SK-N-SH treated with all-trans-retinoic acid at 6 μM for 48 hours (cell line): ENCODE measurements at regions not wholly inside any gene's neighbourhood (a gene's known extent, or its start where the extent isn't known, plus 50 kb on each side); places are given as distances from the start of the nearest gene placed in this dataset.
"Not testable (repeated sequence)": the region's sequence is repeated elsewhere in the genome, so short reads cannot be mapped to it uniquely, and the experiment has no call there.

ENCODE experiments used
- CREB5 ChIP-seq: fragments of 250-450 bp; sonication (Bioruptor Pico); IDR thresholded peaks from 2 replicates; pipeline ENCODE4 v1.5.1; 2020; ENCODE audit warnings: low read depth, mild to moderate bottlenecking, moderate library complexity
- GLIS3 ChIP-seq: fragments of 250-450 bp; sonication (Bioruptor Pico); IDR thresholded peaks from 2 replicates; pipeline ENCODE4 v1.5.0; 2020; ENCODE audit warnings: mild to moderate bottlenecking, moderate library complexity
- TCF4 ChIP-seq: fragments of 250-450 bp; sonication (Bioruptor Pico); IDR thresholded peaks from 2 replicates; pipeline ENCODE4 v1.8.0; 2021; ENCODE audit warnings: mild to moderate bottlenecking, moderate library complexity, borderline replicate concordance
- ZFP3 ChIP-seq: fragments of 250-450 bp; sonication (Bioruptor Pico); IDR thresholded peaks from 2 replicates; pipeline ENCODE4 v1.5.0; 2020; ENCODE audit warnings: mild to moderate bottlenecking, moderate library complexity
- ZFP30 ChIP-seq: fragments of 450-650 bp; formaldehyde crosslinking; IDR thresholded peaks from 2 replicates; pipeline ENCODE4 v1.5.0; 2022; ENCODE audit warnings: mild to moderate bottlenecking, moderate library complexity
- TF ChIP-seq, protein P1 (sequence below): fragments of 250-450 bp; sonication (Bioruptor Pico); IDR thresholded peaks from 2 replicates; pipeline ENCODE4 v1.5.1; 2021; ENCODE audit warnings: mild to moderate bottlenecking, moderate library complexity

DNA sequence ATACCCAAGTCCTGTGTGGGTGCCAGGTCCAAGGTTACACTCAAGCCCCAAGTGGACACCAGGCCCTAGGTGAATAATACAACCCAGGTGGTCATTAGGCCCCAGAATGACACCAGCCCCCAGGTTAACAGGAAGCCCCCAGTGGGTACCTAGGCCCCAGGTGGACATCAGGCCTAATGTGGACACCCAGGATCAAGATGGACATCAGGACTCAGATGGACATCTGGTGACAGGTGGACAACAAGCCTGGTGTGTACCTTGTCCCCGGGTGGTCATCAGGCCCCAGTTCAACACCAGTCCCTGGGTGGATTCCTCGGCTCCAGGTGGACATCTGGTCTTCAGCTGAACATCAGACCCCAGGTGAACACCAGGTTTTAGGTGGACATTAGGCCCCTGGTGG lies 1485.4 kb upstream of the TPTE start:
- TF ChIP-seq, protein P1, sequence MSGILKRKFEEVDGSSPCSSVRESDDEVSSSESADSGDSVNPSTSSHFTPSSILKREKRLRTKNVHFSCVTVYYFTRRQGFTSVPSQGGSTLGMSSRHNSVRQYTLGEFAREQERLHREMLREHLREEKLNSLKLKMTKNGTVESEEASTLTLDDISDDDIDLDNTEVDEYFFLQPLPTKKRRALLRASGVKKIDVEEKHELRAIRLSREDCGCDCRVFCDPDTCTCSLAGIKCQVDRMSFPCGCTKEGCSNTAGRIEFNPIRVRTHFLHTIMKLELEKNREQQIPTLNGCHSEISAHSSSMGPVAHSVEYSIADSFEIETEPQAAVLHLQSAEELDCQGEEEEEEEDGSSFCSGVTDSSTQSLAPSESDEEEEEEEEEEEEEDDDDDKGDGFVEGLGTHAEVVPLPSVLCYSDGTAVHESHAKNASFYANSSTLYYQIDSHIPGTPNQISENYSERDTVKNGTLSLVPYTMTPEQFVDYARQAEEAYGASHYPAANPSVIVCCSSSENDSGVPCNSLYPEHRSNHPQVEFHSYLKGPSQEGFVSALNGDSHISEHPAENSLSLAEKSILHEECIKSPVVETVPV (CRISPR knock-in tag) = not testable (repeated sequence)
- TF ChIP-seq GLIS3, ZFP3, TCF4, ZFP30, CREB5 (CRISPR knock-in tag): not testable (repeated sequence)
